ENCODE measurements at regions not wholly inside any gene's neighbourhood (a gene's known extent, or its start where the extent isn't known, plus 50 kb on each side); places are given as distances from the start of the nearest gene placed in this dataset.

GRCh38 chr10:30734901-30735300 lies 105.3 kb upstream of the LYZL2 start:
- peak; percentile 2 for DNase-seq (ENCODE audit: low spot score)
- in situ Hi-C loops (cut with MboI; ENCODE audit: low sequenced_read_pairs, unreplicated experiment) = loop anchor here (25.0 kb wide), 1 partner anchor 1077 kb away; no protein-coding TSS in a partner anchor
- TF ChIP-seq CTCF (IDR thresholded peaks at IDR 0.05; ENCODE audit: borderline replicate concordance, control extremely low read depth, extremely low read depth, insufficient read depth, missing control alignments) = no peak

GRCh38 chr10:30732671-30733070 lies 103.1 kb upstream of the LYZL2 start:
- in situ Hi-C loops (cut with MboI; ENCODE audit: low sequenced_read_pairs, unreplicated experiment) = loop anchor here (25.0 kb wide), 1 partner anchor 1080 kb away; no protein-coding TSS in a partner anchor
- DNase-seq (ENCODE audit: low spot score) = no peak
- TF ChIP-seq CTCF (IDR thresholded peaks at IDR 0.05; ENCODE audit: borderline replicate concordance, control extremely low read depth, extremely low read depth, insufficient read depth, missing control alignments) = no peak

GRCh38 chr10:30731963-30732362 lies 102.4 kb upstream of the LYZL2 start:
- TF ChIP-seq CTCF (IDR thresholded peaks at IDR 0.05; ENCODE audit: borderline replicate concordance, control extremely low read depth, extremely low read depth, insufficient read depth, missing control alignments) = no peak
- in situ Hi-C loops (cut with MboI; ENCODE audit: low sequenced_read_pairs, unreplicated experiment) = loop anchor here (25.0 kb wide), 1 partner anchor 1080 kb away; no protein-coding TSS in a partner anchor
- no peak for DNase-seq (ENCODE audit: low spot score)

- no peak for DNase-seq (ENCODE audit: low spot score)
- in situ Hi-C loops (cut with MboI; ENCODE audit: low sequenced_read_pairs, unreplicated experiment) = loop anchor here (25.0 kb wide), 1 partner anchor 1082 kb away; no protein-coding TSS in a partner anchor
- no peak for TF ChIP-seq CTCF (IDR thresholded peaks at IDR 0.05; ENCODE audit: borderline replicate concordance, control extremely low read depth, extremely low read depth, insufficient read depth, missing control alignments)
Measured at GRCh38 chr10:30730306-30730705, 100.8 kb upstream of the LYZL2 start.

- in situ Hi-C loops (cut with MboI; ENCODE audit: low sequenced_read_pairs, unreplicated experiment) = loop anchor here (25.0 kb wide), 1 partner anchor 1084 kb away; no protein-coding TSS in a partner anchor
- no peak for DNase-seq (ENCODE audit: low spot score)
- TF ChIP-seq CTCF (IDR thresholded peaks at IDR 0.05; ENCODE audit: borderline replicate concordance, control extremely low read depth, extremely low read depth, insufficient read depth, missing control alignments) = no peak
Measured at GRCh38 chr10:30728766-30729165, 99.2 kb upstream of the LYZL2 start.

- no peak for DNase-seq (ENCODE audit: low spot score)
- in situ Hi-C loops (cut with MboI; ENCODE audit: low sequenced_read_pairs, unreplicated experiment) = loop anchor here (25.0 kb wide), 1 partner anchor 1084 kb away; no protein-coding TSS in a partner anchor
- no peak for TF ChIP-seq CTCF (IDR thresholded peaks at IDR 0.05; ENCODE audit: borderline replicate concordance, control extremely low read depth, extremely low read depth, insufficient read depth, missing control alignments)
Measured at GRCh38 chr10:30728127-30728526, 98.6 kb upstream of the LYZL2 start.
